Fibroblast of the aortic adventitia (primary cell): ENCODE measurements at regions not wholly inside any gene's neighbourhood (a gene's known extent, or its start where the extent isn't known, plus 50 kb on each side); places are given as distances from the start of the nearest gene placed in this dataset.
"Not testable (repeated sequence)": the region's sequence is repeated elsewhere in the genome, so short reads cannot be mapped to it uniquely, and the experiment has no call there.

ENCODE experiments used
- DNase-seq: peaks from one replicate; pipeline ENCODE4 v3.0.0-alpha.2; 2010; ENCODE audit warnings: low read depth
- H3K4me3 ChIP-seq: 2 replicates; pipeline ENCODE4 v1.5.1; 2011; ENCODE audit warnings: low read depth, mild to moderate bottlenecking, control low read depth, low read length, moderate library complexity
- CTCF ChIP-seq: IDR thresholded peaks from 2 replicates; pipeline ENCODE4 v1.5.1; 2011; ENCODE audit warnings: mild to moderate bottlenecking, low read length, control low read depth, inconsistent platforms; ENCODE audit not compliant: insufficient read depth

DNA sequence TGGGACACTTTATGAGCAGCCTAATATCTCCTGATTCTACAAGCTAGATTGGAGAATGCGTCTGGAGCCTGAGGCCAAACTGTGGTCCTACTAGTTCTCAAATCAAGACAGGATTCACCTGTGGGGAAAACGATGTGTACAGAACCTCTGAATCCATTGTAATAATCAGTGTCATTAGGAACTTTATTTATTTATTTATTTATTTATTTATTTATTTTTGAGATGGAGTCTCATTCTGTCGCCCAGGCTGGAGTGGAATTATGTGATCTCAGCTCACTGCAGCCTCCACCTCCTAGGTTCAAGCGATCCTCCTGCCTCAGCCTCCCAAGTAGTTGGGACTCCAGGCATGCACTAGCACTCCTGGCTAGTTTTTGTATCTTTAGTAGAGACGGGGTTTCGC, 52.6 kb upstream of the KIF26B start:
- not testable (repeated sequence) for H3K4me3 ChIP-seq, DNase-seq

DNA sequence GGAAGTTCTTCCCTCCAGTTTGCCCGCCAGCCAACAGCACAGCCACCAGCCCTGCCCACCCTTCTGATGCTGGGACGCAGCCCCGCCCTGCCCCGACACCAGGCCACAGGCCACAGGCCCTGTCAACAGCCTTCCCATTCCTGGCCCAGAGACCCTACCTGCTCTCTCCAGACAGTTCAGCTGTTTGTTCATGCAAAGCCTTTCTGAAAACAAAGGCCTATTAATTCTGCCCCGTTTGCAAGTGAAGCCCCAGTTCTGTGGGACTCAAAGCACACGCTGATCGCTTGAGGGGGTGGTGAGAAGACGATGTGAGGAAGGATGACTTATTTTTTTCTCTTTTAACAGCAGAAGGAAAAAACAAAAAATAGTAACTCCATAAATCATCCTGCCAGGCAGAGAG, 55.4 kb upstream of the KIF26B start:
- H3K4me3 ChIP-seq, result no peak overlapping the region
- no peak for TF ChIP-seq CTCF
- no peak for DNase-seq

GRCh38 chr1:245098924-245099323, 55.9 kb upstream of the KIF26B start:
- no peak for TF ChIP-seq CTCF
- H3K4me3 ChIP-seq, result no peak overlapping the region
- no peak for DNase-seq

DNA sequence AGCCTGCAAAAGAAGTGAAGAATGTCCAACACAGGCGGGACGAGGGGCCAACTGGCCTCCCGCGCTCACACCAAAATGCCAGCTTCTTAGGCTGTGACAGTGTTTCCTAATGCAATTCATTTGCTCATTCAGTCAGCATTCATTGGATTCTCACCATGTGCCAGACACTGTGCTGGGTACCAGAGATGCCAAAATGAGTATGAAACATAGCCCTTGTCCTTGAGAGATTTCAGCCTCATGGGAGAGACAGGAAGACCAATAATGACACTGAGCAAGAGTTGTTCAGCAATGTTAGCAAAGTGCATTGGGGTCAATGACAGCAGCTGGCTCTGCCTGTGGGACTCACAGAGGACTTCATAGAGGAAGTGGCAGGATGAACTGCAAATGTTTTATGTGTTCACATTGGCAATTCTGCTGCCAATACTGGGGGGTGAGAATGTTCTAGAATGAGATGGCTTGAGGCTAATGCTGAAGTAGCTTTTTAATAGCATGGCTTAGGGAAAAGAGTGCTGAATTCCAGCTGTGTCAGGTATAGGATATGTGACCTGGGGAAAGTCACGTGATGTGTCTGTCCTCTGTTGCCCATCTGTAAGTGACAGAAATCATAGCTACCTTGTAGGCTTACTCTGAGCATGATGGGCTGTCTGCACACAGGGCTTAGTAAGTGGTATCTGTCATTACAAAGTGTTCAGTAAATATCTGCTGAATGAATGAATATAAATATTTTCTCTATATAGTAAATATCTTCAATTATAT, 58.3 kb upstream of the KIF26B start:
- H3K4me3 ChIP-seq, result no peak overlapping the region
- DNase-seq, result no peak
- TF ChIP-seq CTCF, result no peak

DNA sequence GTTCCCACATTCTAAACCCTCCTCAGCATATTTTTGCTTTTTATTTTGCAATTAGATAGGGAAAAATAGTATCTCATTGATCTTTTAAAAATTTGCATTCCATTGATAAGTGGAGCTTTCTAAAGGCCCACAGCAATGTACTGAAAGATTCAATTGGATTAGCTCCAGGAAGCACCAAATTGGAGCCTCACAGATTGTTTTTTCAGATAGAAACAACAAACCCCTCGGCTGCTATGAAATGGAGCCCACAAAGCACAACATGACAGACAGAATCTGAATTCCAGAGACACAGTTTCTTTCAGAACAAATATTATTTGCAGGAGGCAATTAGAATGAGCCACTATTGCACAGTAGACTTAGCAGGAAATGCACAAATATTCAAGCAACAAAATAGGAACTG, 58.9 kb upstream of the KIF26B start:
- no peak for TF ChIP-seq CTCF
- H3K4me3 ChIP-seq, result no peak overlapping the region
- no peak for DNase-seq

- no peak for TF ChIP-seq CTCF
- H3K4me3 ChIP-seq, result no peak overlapping the region
- no peak for DNase-seq
Observed at GRCh38 chr1:245094954-245095353, 59.8 kb upstream of the KIF26B start.

- no peak overlapping the region for H3K4me3 ChIP-seq
- no peak for DNase-seq
- no peak for TF ChIP-seq CTCF
Observed at GRCh38 chr1:245094092-245094491, 60.7 kb upstream of the KIF26B start.
